Stimulated activated CD4-positive, alpha-beta T cell treated with anti-CD3 and anti-CD28 coated beads, Interleukin-4, amount 100 ng/mL, for 48 hours (primary cell): ENCODE measurements at regions not wholly inside any gene's neighbourhood (a gene's known extent, or its start where the extent isn't known, plus 50 kb on each side); places are given as distances from the start of the nearest gene placed in this dataset.

Source experiments
- DNase-seq, 2 donors: peaks; one replicate each; pipeline ENCODE4 v3.0.0-alpha.2; 2020; ENCODE audit warnings: low read depth in 2 of 2

DNA sequence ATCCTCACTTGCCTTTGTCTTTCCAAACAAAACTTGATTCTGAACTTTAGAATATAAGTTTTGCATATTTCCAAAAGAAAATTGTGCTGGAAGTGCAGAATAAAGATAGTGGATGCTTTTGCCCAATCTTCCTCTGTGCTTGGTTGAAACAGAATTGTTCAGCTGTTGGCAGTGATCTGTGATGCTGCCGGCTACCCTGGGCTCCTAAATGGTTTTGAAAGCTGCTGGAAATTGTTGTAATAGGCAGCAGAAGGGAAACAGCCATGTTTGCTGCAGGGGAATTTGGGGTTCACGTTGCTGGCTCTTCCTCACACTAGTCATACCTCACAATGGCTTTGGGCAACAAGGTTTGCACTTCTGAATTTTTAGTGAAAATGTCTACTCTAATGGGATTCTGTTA lies 398.0 kb downstream of the RAPGEF2 start:
- DNase-seq = no peak

DNA sequence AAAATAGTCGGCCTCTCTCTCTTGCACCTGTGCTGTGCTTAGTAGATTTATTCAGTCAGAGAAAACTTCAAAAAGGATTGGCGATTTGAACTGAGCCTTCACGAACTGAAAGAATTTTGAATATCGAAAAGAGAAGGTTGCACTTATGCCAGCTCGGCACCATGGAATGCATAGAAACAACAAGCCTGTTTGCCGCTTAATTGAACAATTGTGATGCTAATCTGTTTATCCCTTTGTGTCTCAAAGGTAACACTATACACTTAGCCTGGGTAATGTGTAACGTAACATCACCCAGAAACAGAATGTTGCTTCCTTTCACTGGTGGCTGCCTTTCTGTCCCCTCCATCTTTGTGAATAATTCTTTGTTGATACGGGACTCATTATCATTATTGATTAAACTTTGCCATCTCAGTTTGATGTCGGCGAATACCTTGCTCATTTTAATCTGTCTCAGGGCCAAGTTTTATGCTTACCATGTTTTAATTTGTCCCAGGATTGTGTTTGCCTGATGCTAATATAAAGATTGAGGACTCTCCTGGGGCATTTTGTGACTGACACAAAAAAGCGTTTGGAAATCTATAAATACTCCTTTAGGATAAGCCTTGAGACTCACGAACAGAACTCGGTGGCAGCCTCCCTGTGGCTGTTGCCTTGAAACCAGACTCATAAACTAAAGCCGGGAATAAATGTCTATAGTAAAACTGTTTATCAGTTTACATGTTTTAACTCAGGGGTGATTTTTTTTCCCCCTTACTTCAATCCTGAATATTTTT lies 400.5 kb downstream of the RAPGEF2 start:
- no peak for DNase-seq

DNA sequence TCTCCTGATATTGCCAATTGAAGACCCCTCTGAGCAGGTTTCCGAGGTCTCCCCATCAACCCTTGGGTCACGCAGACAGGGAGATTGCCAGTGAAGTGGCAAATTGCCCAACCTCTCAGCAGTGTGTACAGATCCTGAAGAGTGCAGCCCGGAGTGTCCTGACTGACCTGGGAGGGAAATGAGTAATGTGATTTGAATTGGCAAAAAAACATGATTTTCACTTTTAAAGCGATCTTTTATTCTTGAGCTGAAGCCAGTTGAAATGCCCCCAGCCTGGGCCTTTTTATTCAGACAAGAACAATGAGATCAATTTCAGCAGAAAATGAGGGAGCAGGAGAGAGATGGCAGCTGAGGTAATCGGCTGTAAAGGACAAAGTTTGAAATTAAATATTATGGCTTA lies 401.8 kb downstream of the RAPGEF2 start:
- no peak for DNase-seq

DNA sequence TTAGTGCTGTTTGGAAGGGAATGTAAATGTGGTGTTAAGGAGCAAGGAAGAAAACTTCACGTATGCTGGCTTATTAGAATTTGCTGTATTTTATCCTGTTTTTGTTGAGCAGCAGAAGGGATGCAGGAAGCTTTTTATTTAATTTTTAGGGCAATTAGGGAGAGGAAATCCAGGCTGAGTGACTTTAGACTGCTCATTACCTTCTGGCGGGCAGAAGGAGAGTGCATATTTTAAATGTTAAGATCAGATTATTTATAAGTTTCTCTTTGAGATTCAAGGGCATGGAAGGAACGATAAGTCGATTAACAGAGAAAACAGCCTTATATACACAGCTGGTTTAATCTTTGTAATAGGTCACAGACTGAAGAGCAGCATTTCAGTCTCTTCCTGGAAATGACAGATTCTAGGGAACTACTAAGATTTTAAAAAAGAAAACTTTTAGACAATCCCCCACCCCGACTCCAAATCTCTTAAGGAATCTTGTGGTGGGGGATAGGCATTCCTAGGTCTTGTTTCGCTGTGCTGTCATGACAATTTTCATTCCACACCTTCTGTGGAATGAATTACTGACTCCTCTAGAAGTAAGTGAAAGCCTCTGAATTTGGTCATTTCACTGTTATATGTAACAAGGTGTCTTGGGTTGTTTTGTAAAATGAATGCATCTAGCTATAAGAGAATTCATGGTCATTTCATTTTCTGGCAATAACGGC lies 402.5 kb downstream of the RAPGEF2 start:
- DNase-seq = no peak

DNA sequence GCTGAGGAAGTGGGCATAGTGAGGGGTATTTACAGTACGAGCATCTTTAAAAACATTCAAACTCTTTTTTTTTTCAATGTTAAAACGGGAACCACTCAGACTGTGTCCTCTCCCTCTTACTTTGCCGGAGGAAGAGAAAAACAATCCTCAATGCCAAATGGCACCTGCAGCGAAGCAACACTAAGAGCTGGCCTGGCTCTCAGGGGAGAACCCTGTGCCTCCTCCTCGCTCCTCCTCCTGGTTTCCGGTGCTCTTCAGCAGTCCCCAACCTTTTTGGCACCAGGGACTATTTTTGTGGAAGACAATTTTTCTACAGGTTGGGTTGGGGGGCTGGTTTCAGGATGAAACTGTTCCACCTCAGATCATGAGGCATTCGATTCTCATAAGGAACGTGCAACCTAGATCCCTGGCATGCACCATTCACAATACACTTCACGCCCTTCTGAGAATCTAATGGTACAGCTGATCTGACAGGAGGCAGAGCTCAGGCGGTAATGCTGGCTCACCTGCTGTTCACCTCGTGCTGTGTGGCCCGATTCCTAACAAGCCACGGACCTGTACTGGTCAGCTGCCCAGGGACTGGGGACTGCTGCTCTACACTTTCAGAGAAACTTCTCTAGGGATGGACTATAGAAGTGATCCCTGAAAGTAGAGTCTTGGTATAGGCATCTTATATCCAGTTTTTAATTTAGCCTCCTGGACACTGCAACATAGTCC lies 404.1 kb downstream of the RAPGEF2 start:
- no peak for DNase-seq

DNA sequence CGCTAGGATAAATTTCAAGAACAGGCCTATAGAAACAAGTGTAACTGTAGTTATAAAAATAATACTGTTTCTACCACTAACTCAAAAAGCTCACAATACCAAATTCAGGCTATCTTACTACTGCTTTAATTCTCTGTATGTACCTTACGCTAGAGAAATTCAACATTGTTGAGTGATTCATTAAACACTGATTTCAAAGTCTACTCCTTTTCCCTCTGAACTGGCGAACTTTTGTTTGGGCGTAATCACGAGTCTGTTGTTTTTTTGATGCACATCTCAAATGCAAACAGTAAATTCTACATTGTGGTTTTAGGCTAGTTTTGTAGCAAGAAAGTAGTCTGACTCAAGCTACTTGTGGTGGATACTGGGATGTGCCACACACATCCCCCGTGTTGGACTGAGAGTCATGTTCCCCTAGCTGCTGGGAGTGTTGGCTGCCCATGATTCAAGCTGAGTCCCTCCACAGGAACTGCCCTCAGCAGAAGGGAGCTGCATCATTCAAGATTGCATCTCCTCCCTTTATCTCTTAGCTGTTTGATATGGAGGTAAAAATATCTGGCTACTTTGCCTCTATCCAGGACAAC lies 406.1 kb downstream of the RAPGEF2 start:
- no peak for DNase-seq

DNA sequence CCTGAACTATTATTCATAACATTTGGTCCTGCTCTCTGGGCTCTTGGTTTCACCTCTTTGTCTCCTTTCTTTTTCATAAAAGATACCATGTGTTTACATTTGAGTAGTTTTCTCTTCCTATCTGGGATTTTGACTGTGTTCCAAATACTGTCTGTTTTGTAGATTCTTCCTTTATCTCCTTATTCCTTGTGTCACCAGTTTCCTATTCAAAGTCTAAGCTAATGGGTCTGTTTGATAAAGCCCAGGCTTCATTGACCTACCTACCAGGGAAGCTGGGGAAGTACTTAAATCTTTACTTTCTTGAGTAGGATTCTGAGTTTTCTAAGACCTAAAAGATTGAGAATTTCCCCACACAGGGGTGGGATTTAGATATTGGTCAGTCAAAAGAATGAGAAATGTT lies 409.5 kb downstream of the RAPGEF2 start:
- no peak for DNase-seq

DNA sequence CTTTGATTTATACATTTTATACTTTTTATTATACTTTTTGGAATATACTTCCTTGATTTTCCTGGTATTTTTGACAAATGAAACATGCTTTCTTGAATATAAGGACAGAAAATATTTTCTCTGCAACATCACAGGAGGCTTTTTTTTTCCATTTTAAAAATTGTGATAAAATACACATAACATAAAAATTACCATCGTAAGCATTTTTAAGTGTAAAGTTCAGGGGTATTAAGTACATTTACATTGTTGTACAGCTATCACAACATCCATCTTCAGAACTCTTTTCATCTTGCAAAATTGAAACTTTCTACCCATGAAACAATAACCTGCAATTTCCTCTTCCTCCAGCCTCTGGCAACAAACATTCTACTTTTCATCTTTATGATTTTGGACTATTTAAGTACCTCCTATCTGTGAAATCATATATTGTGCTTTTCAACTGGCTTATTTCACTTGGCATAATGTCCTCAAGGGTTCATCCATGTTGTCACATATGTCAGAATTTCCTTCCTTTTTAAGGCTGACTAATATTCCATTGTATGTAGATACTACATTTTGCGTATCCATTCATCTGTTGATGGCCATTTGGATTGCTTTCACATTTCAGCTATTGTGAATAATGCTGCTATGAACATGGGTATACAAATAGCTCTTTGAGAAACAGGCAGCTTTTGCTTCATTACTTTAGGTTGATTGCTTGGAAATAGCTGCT lies 412.6 kb downstream of the RAPGEF2 start:
- DNase-seq = no peak

DNA sequence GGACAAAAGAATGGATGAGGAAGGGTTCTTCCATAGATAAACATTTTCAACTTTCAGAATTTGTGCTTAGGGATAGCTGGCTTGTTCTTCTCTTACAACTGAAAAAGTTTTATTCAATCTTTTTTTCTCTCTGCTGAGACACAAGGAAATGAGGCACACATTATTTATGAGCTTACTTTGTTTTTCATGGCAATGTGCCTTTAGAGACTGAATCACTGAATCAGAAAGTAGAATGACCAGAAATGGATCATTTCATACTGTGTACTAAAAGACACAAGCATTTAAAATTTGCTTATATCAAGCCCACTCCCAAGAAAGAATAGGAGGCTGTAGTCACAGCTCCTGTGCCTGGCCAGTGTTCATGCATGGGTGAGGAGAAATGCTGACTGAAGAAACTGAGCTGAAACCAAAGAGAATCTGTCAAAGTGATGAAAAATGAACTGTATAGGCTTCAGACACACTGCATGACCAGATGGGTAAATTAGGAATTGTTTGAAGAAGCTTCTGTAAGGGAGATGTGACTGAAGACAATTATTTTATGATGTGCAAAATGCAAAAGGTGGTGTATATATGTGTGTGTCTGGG lies 413.8 kb downstream of the RAPGEF2 start:
- DNase-seq = no peak

DNA sequence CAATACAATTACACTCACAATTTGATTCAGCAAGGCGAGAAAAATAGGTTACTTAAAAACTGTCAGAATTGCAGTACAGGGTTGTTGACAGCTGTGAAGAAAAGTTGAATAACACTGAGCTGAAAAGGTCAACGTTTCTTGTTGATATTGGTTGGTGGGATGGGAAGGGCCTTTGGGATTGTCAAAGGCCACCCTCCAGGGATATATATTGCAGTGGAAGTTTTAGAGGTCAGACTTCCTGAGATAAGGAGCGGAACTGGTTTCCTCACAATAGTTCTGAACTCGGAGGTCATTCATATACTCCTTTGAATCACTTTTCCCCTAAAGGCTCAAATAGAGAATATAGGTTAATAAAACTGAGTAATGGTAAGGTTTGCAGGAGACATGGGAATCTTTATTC lies 417.2 kb downstream of the RAPGEF2 start:
- no peak for DNase-seq

DNA sequence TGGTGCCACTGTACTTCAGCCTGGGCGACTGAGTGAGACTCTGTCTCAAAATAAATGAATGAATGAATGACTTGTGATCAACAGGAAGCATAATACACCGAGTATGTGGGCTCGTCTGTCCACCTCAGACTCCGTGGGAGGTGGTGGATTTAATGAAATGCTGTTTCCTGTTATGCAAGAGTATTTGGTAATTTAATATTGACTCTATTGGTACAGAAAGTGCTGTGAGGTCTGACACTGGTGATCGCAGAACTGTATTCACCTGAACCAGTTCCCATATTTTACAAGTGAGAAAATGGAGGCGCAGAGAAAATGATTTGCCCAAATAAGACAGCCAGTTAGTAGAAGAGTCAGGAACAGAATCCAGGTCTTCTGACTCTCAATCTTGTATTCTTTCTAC lies 423.3 kb downstream of the RAPGEF2 start:
- DNase-seq = no peak

DNA sequence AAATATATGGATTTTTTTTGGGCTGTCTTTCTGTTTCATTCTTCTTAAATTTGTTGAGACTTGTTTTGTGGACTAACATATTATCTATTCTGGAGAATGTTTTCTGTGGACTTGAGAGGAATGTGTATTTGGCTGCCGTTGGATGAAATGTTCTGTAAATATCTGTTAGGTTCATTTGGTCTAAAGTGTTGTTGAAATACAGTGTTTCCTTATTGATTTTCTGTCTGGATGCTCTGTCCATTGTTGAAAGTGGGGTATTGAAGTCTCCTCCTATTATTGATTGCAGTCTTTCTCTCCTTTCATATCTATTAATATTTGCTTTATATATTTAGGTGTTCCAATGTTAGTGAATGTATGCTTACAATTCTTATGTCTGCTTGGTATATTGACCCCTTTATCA lies 431.8 kb downstream of the RAPGEF2 start:
- DNase-seq = no peak

DNA sequence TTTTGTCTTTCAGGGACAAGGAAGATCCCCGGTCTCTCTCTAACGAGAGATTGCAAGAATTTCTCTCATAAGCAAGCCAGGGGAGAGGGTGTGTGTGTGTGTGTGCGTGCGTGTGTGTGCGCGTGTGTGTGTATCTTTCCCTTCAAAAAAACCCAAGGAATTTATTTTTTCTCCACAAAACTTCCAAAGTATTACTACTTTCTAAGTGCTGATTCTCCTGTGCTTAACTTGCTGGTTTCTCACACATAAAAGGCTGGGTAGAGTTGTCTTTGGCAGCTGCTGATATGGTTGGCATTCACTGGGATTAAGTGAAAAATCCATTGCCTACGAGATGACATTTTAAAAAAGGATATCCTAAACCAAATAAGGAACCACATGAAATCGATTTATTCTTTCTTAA lies 435.7 kb downstream of the RAPGEF2 start:
- DNase-seq = no peak

DNA sequence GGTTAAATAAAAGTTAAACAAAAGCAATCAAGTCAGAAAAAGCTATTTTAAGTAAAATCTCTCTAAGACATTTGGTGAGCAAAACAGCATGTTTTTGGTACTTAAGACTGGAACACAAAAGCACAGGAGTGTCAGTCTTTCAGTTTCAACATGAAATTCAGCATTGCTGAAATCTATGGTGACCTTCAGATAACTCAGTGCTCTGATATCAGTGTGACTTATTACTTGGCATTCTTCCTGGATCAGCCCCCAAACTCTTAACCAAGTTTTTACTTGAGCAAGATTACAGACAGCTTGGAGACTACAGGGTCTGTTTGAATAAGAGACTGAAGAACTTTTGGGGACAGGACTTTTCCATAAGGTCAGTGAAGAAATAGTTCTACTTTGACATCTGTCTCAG lies 437.2 kb downstream of the RAPGEF2 start:
- DNase-seq = no peak

DNA sequence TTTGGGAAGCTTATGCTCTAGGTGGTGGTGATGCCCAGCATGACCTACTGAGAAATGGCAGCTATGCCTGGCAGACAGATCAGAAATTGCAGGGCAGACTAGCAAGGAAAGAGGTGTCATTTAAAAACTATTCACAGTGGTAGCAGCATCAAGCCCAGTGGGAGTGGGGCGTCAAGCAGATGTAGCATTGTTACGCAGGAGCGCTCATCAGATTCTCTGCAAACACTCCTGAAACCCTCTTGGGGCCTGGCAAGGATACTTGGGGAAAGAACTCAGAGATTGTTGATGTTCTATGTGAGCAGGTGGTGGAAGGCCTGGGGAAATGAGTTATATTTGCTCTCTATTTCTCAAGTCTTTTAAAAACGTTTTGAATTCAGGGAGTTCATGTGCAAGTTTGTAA lies 437.6 kb downstream of the RAPGEF2 start:
- DNase-seq = no peak

DNA sequence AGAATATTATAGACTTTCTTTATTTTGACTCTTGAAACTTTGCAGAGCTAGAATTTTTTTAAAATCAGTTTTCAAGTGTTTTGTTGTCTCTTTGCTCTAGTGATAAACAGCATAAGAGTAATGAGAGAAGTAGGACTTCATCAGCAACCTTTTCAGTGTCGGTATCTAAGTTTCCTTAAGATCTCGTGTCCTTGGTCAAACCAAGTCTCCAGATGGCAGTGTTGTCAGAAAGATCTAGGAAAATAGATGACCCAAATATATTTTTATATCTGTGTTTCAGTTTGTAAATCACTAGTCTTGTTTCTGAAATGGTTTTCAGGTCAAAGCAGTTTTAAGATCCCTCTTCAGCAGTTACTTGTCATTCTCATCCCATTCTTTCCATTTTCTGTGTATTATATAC lies 438.3 kb downstream of the RAPGEF2 start:
- DNase-seq = no peak

DNA sequence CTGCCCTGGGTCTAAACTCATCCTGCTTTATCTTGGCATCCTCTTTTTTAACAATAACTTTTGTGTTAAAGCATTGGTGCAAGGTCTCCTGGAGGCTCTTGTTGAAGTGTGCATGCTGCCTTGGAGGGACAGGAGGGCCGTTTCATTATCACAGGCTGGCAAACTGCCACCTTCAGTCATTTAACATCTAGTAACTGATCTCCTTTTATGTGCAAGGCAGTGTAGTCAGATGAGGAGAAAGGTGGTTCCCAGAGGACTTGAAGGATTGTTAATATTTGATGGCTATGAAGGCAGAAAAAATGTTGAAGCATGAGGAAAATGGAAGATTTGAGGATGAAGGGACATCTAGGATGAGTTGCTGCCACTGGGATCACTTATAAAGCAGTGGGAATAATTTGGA lies 439.4 kb downstream of the RAPGEF2 start:
- DNase-seq = no peak

DNA sequence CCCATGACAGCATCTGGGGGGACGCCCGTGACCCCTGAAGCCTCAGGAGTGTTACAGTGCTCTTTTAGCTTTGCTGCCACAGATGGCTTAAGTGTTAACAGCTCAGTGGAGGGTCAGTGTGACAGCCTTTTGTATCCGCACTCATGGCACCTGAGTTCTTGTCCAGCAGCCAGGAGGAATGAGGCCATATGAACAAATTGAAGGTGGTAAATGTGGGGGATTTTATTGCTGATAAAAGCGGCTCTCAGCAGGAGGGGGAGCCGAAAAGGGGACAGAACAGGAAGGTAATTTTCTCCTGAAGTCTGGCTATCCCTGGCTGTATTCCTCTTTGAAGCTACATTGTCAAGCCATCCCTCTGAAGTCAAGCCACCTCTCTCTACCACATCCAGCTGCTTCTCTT lies 441.0 kb downstream of the RAPGEF2 start:
- DNase-seq = no peak

DNA sequence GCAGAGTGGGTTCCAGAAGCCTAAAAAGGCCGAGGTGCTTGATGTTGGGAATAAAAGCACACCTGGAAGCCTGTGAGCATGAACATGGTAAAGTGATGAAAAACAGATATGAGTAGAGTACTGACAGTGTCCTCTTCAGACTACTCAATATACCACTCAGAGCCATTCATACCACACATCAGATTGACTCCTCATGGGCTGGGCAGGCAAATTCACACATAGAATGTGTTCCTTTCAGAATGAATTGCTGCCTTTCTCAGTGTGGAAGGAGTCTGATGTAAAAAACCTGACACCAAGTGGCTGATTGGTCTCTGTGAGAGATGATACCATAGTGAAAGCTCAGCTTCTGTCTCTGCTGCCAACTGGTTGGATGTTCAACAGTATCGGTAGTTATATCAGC lies 442.7 kb downstream of the RAPGEF2 start:
- no peak for DNase-seq

DNA sequence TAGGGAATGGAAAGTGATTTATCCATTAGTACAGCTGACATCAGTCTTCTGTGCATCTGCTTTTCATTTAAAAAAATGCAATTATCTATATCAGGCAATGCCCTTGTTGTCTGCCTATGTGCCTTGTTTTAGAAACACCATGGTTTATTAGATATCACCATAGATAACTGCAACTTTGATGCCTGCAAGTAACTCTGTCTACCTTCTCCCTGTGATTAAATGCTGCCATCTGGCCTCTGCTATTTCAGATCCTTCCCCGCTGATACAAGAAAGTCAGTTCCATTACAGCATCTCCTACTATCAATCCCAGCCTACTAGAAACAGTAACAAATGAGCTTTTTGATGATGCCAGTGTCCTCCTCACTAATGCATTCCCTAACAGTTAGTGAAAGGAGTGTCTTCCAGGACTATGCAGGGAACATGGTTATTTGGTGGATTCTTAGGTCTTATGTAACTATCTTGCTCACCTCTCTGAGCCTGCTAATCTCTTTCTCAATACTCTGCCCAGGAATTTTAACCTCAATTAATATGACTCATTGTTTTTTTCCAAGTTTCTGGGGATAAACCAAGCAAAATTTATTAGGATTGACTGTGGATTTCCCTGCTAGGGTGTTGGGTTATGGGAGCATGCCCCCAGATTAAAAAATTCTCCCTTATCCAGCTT lies 444.9 kb downstream of the RAPGEF2 start:
- no peak for DNase-seq

DNA sequence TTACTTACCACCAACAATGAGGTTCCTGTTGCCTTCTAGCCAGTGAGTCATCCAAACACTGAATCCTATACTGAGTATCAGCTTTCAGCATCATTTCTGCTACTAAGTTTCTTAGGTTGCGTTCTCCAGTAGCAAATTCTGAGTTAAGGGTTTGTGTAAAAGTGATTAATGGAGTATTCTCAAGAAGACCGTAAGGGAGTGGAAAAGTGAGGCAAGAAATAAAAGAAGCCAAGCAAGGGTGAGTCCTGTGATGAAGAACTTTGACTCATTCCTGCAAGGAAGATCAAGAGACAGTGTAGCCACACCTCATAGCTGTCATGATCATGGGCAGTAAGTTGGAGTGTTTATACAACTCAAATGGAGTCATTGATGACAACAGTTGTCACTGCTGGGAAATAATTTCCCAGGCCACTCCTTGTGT lies 446.2 kb downstream of the RAPGEF2 start:
- DNase-seq = no peak
